MM.1S (cell line): ENCODE measurements at regions not wholly inside any gene's neighbourhood (a gene's known extent, or its start where the extent isn't known, plus 50 kb on each side); places are given as distances from the start of the nearest gene placed in this dataset.
"Not testable (repeated sequence)": the region's sequence is repeated elsewhere in the genome, so short reads cannot be mapped to it uniquely, and the experiment has no call there.

Experiments
- DNase-seq: peaks from one replicate; pipeline ENCODE4 v3.0.0-alpha.2; 2015
- H2AFZ ChIP-seq: fragments of 300-600 bp; sonication (generic); 2 replicates; pipeline ENCODE4 v1.6.0; 2016; ENCODE audit warnings: antibody characterized with exemption, low read length
- H3F3A ChIP-seq: fragments of 300-600 bp; sonication (generic); 2 replicates; pipeline ENCODE4 v1.6.1; 2016; ENCODE audit warnings: mild to moderate bottlenecking, antibody characterized with exemption, low read length, moderate library complexity, mixed read lengths; ENCODE audit not compliant: insufficient read depth
- H3K27ac ChIP-seq: fragments of 300-600 bp; sonication (generic); 2 replicates; pipeline ENCODE4 v1.5.1; 2016; ENCODE audit warnings: mild to moderate bottlenecking, low read length
- H3K27me3 ChIP-seq: fragments of 300-600 bp; sonication (generic); replicated peaks from 2 replicates; pipeline ENCODE4 v1.6.0; 2016; ENCODE audit warnings: low read length; ENCODE audit not compliant: insufficient read depth
- H3K36me3 ChIP-seq: fragments of 300-600 bp; sonication (generic); replicated peaks from 2 replicates; pipeline ENCODE4 v1.6.1; 2016; ENCODE audit warnings: mild to moderate bottlenecking, low read length, mixed read lengths; ENCODE audit not compliant: insufficient read depth
- H3K4me1 ChIP-seq: fragments of 300-600 bp; sonication (generic); 2 replicates; pipeline ENCODE4 v1.6.1; 2016; ENCODE audit warnings: low read length, mixed read lengths
- H3K4me2 ChIP-seq: fragments of 300-600 bp; sonication (generic); 2 replicates; pipeline ENCODE4 v1.6.0; 2016; ENCODE audit warnings: low read depth, low read length
- H3K4me3 ChIP-seq: fragments of 300-600 bp; sonication (generic); 2 replicates; pipeline ENCODE4 v1.5.1; 2016; ENCODE audit warnings: low read length, mixed read lengths
- H3K79me2 ChIP-seq: fragments of 300-600 bp; sonication (generic); 2 replicates; pipeline ENCODE4 v1.6.1; 2016; ENCODE audit warnings: mixed run types, low read length, mixed read lengths
- H3K9ac ChIP-seq: fragments of 300-600 bp; sonication (generic); 2 replicates; pipeline ENCODE4 v1.6.1; 2016; ENCODE audit warnings: low read length, mixed read lengths
- H3K9me2 ChIP-seq: fragments of 300-600 bp; sonication (generic); replicated peaks from 2 replicates; pipeline ENCODE4 v1.6.1; 2016; ENCODE audit warnings: mild to moderate bottlenecking, low read length, mixed read lengths; ENCODE audit not compliant: insufficient read depth
- H3K9me3 ChIP-seq: fragments of 300-600 bp; sonication (generic); replicated peaks from 2 replicates; pipeline ENCODE4 v1.6.1; 2016; ENCODE audit warnings: mild to moderate bottlenecking, low read length, mixed read lengths; ENCODE audit not compliant: insufficient read depth
- H4K20me1 ChIP-seq: fragments of 300-600 bp; sonication (generic); 2 replicates; pipeline ENCODE4 v1.6.1; 2016; ENCODE audit warnings: mild to moderate bottlenecking, low read length, moderate library complexity, mixed read lengths; ENCODE audit not compliant: insufficient read depth
- EZH2 ChIP-seq: fragments of 300-600 bp; sonication (generic); optimal IDR thresholded peaks from 2 replicates; pipeline ENCODE3; 2017; ENCODE audit warnings: low read depth, mild to moderate bottlenecking, antibody characterized with exemption, low read length, mixed read lengths
- EZH2phosphoT487 ChIP-seq: fragments of 300-600 bp; sonication (generic); IDR thresholded peaks from 2 replicates; pipeline ENCODE4 v1.6.1; 2018; ENCODE audit warnings: antibody characterized with exemption, low read length
- TF ChIP-seq, protein P1 (sequence below): fragments of 300-600 bp; sonication (generic); IDR thresholded peaks from 2 replicates; pipeline ENCODE4 v1.5.1; 2016; ENCODE audit warnings: antibody characterized with exemption, low read length, mixed read lengths

DNA sequence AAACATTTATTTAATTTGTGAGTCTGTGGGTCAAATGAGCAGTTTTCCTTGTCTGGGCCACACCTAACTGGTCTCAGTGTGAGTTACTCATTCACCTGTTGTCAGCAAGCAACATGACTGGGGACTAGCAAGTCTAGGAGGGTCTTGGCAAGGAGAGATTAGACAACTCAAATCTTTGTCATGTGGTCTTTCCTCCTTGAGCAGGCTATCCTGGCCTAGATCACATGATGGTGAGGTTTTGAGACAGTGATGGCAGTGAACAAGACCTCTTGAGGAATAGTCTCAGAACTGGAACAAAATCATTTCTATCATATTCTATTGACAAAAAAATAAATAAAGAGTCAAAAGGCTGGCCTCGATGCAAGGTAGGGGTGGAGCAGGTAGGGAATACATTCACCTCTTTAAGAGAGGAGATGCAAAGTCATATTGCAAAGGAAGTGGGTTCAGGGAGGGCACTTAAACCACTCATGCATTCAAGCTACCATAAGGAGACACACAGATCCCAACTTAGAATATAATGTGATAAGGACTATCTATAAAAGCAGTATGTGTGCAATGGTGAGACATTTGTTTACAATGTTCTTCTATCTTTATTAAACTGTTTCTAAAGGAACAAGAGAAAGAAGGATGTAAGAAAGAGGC, 135.7 kb downstream of the ZNF330 start:
- H3F3A ChIP-seq, result no peaks in the 10 kb centered on the region
- H4K20me1 ChIP-seq, result no peaks in the 10 kb centered on the region
- no peak overlapping the region for H3K4me3 ChIP-seq
- no peak overlapping the region for H3K27ac ChIP-seq
- H3K4me1 ChIP-seq, result no peaks in the 10 kb centered on the region
- no peaks in the 10 kb centered on the region for H3K79me2 ChIP-seq
- no peak overlapping the region for H3K4me2 ChIP-seq
- H3K9me3 ChIP-seq, result no peaks in the 10 kb centered on the region
- TF ChIP-seq EZH2 (no peak), EZH2phosphoT487 (no peak)
- TF ChIP-seq, protein P1, sequence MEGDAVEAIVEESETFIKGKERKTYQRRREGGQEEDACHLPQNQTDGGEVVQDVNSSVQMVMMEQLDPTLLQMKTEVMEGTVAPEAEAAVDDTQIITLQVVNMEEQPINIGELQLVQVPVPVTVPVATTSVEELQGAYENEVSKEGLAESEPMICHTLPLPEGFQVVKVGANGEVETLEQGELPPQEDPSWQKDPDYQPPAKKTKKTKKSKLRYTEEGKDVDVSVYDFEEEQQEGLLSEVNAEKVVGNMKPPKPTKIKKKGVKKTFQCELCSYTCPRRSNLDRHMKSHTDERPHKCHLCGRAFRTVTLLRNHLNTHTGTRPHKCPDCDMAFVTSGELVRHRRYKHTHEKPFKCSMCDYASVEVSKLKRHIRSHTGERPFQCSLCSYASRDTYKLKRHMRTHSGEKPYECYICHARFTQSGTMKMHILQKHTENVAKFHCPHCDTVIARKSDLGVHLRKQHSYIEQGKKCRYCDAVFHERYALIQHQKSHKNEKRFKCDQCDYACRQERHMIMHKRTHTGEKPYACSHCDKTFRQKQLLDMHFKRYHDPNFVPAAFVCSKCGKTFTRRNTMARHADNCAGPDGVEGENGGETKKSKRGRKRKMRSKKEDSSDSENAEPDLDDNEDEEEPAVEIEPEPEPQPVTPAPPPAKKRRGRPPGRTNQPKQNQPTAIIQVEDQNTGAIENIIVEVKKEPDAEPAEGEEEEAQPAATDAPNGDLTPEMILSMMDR, result no peak
- no peaks in the 10 kb centered on the region for H3K27me3 ChIP-seq
- H3K9ac ChIP-seq, result no peak overlapping the region
- no peaks in the 10 kb centered on the region for H3K9me2 ChIP-seq
- no peak overlapping the region for H2AFZ ChIP-seq
- H3K36me3 ChIP-seq, result no peaks in the 10 kb centered on the region
- DNase-seq, result no peak

DNA sequence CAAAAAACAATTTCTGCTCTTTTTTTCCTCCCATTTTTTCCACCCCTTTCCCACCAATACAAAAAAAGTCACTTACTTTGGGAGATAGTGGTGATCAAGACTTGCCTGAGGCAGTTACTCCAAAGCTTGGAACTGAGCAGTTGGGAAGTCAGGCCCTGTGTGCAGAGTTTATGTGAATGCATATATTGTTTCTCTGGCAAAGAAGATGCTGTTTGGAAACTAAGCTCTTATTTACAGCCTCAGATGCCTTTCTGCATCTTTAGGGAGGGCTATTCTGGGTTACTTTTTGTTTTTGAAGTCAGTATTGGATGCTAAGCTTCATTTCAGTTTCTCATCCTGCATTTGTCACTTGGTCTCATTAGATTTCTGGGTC, 136.3 kb downstream of the ZNF330 start:
- Histone ChIP-seq H3K9me3 (no peaks in the 10 kb centered on the region), H3K36me3 (no peaks in the 10 kb centered on the region), H3K9ac (no peak overlapping the region), H3K27me3 (no peaks in the 10 kb centered on the region), H3K4me1 (no peaks in the 10 kb centered on the region), H3K4me2 (no peak overlapping the region), H3K9me2 (no peaks in the 10 kb centered on the region), H3K4me3 (no peak overlapping the region), H3F3A (no peaks in the 10 kb centered on the region), H3K79me2 (no peaks in the 10 kb centered on the region), H3K27ac (no peak overlapping the region), H2AFZ (no peak overlapping the region), H4K20me1 (no peaks in the 10 kb centered on the region)
- DNase-seq, result no peak
- TF ChIP-seq EZH2phosphoT487, result no peak
- no peak for TF ChIP-seq EZH2
- TF ChIP-seq, protein P1, result no peak

DNA sequence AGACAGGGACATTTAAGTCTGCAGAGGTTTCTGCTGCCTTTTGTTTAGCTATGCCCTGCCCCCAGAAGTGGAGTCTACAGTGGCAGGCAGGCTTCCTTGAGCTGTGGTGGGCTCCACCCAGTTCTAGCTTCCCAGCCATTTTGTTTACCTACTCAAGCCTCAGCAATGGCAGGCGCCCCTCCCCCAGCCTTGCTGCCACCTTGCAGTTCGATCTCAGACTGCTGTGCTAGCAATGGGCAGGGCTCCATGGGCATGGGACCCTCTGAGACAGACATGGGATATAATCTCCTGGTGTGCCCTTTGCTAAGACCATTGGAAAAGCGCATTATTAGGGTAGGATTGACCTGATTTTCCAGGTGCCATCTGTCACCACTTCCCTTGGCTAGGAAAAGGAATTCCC, 147.5 kb downstream of the ZNF330 start:
- H4K20me1 ChIP-seq, H3K27ac ChIP-seq, H3K36me3 ChIP-seq, H3K27me3 ChIP-seq, H3K9me2 ChIP-seq, DNase-seq, H3K4me1 ChIP-seq, H3K4me3 ChIP-seq, H2AFZ ChIP-seq, H3K4me2 ChIP-seq, H3K79me2 ChIP-seq, H3K9ac ChIP-seq, H3K9me3 ChIP-seq, H3F3A ChIP-seq: not testable (repeated sequence)

DNA sequence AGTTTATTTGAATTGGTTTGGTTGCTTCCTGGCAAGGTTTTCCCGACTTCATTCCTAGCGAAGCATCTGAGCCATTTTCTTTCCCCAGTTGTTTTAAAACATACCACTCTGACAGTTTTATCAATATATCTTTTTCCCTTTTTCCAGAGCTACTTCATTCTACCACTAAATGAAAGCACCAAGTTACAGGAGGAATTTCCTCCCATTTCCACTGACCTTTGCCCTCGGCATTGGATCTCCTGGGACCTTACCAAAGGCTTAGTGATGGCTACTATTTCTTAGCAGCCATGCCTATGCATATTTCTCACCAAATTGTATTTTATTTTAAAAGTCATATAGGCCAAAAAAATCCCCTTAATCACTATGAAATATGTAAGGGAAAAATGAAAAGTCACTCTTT, 150.5 kb downstream of the ZNF330 start:
- no peak overlapping the region for H3K9ac ChIP-seq
- H3K9me2 ChIP-seq, result no peaks in the 10 kb centered on the region
- no peaks in the 10 kb centered on the region for H3K79me2 ChIP-seq
- no peak overlapping the region for H3K4me2 ChIP-seq
- no peak for DNase-seq
- no peak for TF ChIP-seq EZH2
- no peak for TF ChIP-seq EZH2phosphoT487
- TF ChIP-seq, protein P1, result no peak
- H3K4me1 ChIP-seq, result no peaks in the 10 kb centered on the region
- H3K36me3 ChIP-seq, result no peaks in the 10 kb centered on the region
- no peak overlapping the region for H3K27ac ChIP-seq
- no peak overlapping the region for H2AFZ ChIP-seq
- H4K20me1 ChIP-seq, result no peaks in the 10 kb centered on the region
- no peaks in the 10 kb centered on the region for H3K9me3 ChIP-seq
- no peak overlapping the region for H3K4me3 ChIP-seq
- H3F3A ChIP-seq, result no peaks in the 10 kb centered on the region
- no peaks in the 10 kb centered on the region for H3K27me3 ChIP-seq
